GM13976 (cell line): ENCODE measurements at regions not wholly inside any gene's neighbourhood (a gene's known extent, or its start where the extent isn't known, plus 50 kb on each side); places are given as distances from the start of the nearest gene placed in this dataset.
"Not testable (repeated sequence)": the region's sequence is repeated elsewhere in the genome, so short reads cannot be mapped to it uniquely, and the experiment has no call there.

Experiments
- DNase-seq: peaks from one replicate; pipeline ENCODE4 v3.0.0; 2012; ENCODE audit warnings: low spot score
- CTCF ChIP-seq: IDR thresholded peaks from 2 replicates; pipeline ENCODE4 v1.5.1; 2012; ENCODE audit warnings: borderline replicate concordance, mild to moderate bottlenecking; ENCODE audit not compliant: insufficient read depth; ENCODE audit errors: extremely low read depth, missing control alignments, control extremely low read depth
- in situ Hi-C: fragments of 300-500 bp; cut with MboI; formaldehyde crosslinking; loops from one replicate; pipeline ENCODE4 v1.12.0; 2022; ENCODE audit warnings: low sequenced_read_pairs, mixed read lengths, inconsistent platforms; ENCODE audit not compliant: unreplicated experiment

GRCh38 chr2:64814007-64814406 lies 160.3 kb upstream of the SERTAD2 start:
- in situ Hi-C loops: no loop called here
- TF ChIP-seq CTCF: no peak
- DNase-seq: no peak

- in situ Hi-C loops, DNase-seq: not testable (repeated sequence)
Observed at GRCh38 chr2:64816526-64816925, 162.8 kb upstream of the SERTAD2 start.

- no peak for DNase-seq
- TF ChIP-seq CTCF: no peak
- in situ Hi-C loops: no loop called here
Observed at GRCh38 chr2:64817453-64817852, 163.7 kb upstream of the SERTAD2 start.

- no peak for TF ChIP-seq CTCF
- no peak for DNase-seq
- in situ Hi-C loops: no loop called here
Observed at GRCh38 chr2:64818664-64819060, 164.9 kb upstream of the SERTAD2 start.

- no peak for DNase-seq
- TF ChIP-seq CTCF: no peak
- in situ Hi-C loops: no loop called here
Observed at GRCh38 chr2:64819361-64819760, 165.6 kb upstream of the SERTAD2 start.

- DNase-seq: peak; percentile 47
- in situ Hi-C loops: no loop called here
Observed at GRCh38 chr2:64819774-64820688, 166.3 kb upstream of the SERTAD2 start.

More at GRCh38 chr2:64819774-64820688, 166.3 kb upstream of the SERTAD2 start:
- no peak for TF ChIP-seq CTCF
